PC-9 (cell line): ENCODE measurements at regions not wholly inside any gene's neighbourhood (a gene's known extent, or its start where the extent isn't known, plus 50 kb on each side); places are given as distances from the start of the nearest gene placed in this dataset.

Experiments used
- BruUV-seq: library from RNA; stranded (reverse); fragments of 400-500 nt; replicated peaks from 2 replicates; lab custom pipeline; 2021; lab: Mats Ljungman, UMichigan
- CTCF ChIA-PET: fragments of 300-600 bp; sonication (Branson Sonifier 250); formaldehyde crosslinking; loops from one replicate; lab custom pipeline; 2022; ENCODE audit warnings: antibody characterized with exemption; lab: Charles Lee
- POLR2A ChIA-PET: fragments of 300-600 bp; sonication (Branson Sonifier 250); formaldehyde crosslinking; loops from one replicate; lab custom pipeline; 2022; ENCODE audit warnings: antibody characterized with exemption; ENCODE audit not compliant: unreplicated experiment; lab: Charles Lee
- DNase-seq, 2 experiments: peaks; one replicate each; pipeline versions ENCODE4 v3.0.0 to v3.0.0-alpha.2; 2015 to 2022; ENCODE audit warnings: mixed read lengths in 1 of 2
- H2AFZ ChIP-seq: fragments of 200-600 bp; sonication (generic); 2 replicates; pipeline ENCODE4 v1.8.1; 2017; ENCODE audit warnings: antibody characterized with exemption
- H3F3A ChIP-seq: fragments of 200-600 bp; sonication (generic); 2 replicates; pipeline ENCODE4 v1.8.1; 2017; ENCODE audit warnings: antibody characterized with exemption, mild to moderate bottlenecking, low read depth; ENCODE audit not compliant: insufficient read depth
- H3K27ac ChIP-seq: fragments of 200-600 bp; sonication (generic); 2 replicates; pipeline ENCODE4 v1.6.1; 2016; ENCODE audit warnings: mixed run types
- H3K27me3 ChIP-seq: fragments of 200-600 bp; sonication (generic); 2 replicates; pipeline ENCODE4 v1.6.1; 2016; ENCODE audit warnings: low read depth, mixed run types; ENCODE audit not compliant: insufficient read depth
- H3K36me3 ChIP-seq: fragments of 200-600 bp; sonication (generic); 2 replicates; pipeline ENCODE4 v1.6.1; 2016; ENCODE audit warnings: low read depth, mixed run types
- H3K4me1 ChIP-seq: fragments of 200-600 bp; sonication (generic); replicated peaks from 2 replicates; pipeline ENCODE4 v1.6.1; 2016; ENCODE audit warnings: mixed run types; ENCODE audit not compliant: insufficient read depth
- H3K4me2 ChIP-seq: fragments of 200-600 bp; sonication (generic); 2 replicates; pipeline ENCODE4 v1.6.1; 2017; ENCODE audit warnings: mixed run types
- H3K4me3 ChIP-seq: fragments of 200-600 bp; sonication (generic); 2 replicates; pipeline ENCODE4 v1.6.1; 2016; ENCODE audit warnings: mixed run types
- H3K79me2 ChIP-seq: fragments of 200-600 bp; sonication (generic); 2 replicates; pipeline ENCODE4 v1.6.1; 2017; ENCODE audit warnings: low read depth, mixed run types
- H3K9me2 ChIP-seq: fragments of 200-600 bp; sonication (generic); 2 replicates; pipeline ENCODE4 v1.8.1; 2017; ENCODE audit warnings: mild to moderate bottlenecking; ENCODE audit not compliant: insufficient read depth
- H3K9me3 ChIP-seq: fragments of 200-600 bp; sonication (generic); 2 replicates; pipeline ENCODE4 v1.8.1; 2016; ENCODE audit warnings: low read depth; ENCODE audit not compliant: insufficient read depth
- H4K20me1 ChIP-seq: fragments of 200-600 bp; sonication (generic); 2 replicates; pipeline ENCODE4 v1.8.1; 2017; ENCODE audit not compliant: insufficient read depth
- CTCF ChIP-seq: fragments of 200-600 bp; sonication (generic); conservative IDR thresholded peaks from 2 replicates; pipeline ENCODE4 v1.6.1; 2017; ENCODE audit warnings: mixed run types, antibody characterized with exemption, mild to moderate bottlenecking, moderate library complexity
- EZH2 ChIP-seq: fragments of 200-600 bp; sonication (generic); IDR thresholded peaks from 2 replicates; pipeline ENCODE4 v1.8.0; 2017; ENCODE audit warnings: antibody characterized with exemption, low read depth
- intact Hi-C: fragments of 100-400 bp; cut with micrococcal nuclease; formaldehyde crosslinking; loops from one replicate; pipeline ENCODE4 v1.10.0; 2022; ENCODE audit not compliant: unreplicated experiment

GRCh38 chr6:27582928-27583725, 110.2 kb upstream of the ZNF184 start:
- H3K36me3 ChIP-seq = no peaks in the 10 kb centered on the region
- no peak for TF ChIP-seq EZH2
- no peak for TF ChIP-seq CTCF
- H3K79me2 ChIP-seq = no peaks in the 10 kb centered on the region
- H3K27me3 ChIP-seq = no peaks in the 10 kb centered on the region
- intact Hi-C loops = loop anchor here (2.0 kb wide), 1 partner anchor 34 kb away; no protein-coding TSS in a partner anchor
- H2AFZ ChIP-seq = 0 out of 2 replicates have a peak overlapping the region, but pooled peaks have one; percentile 28
- CTCF ChIA-PET = no interaction called here
- no TSS peak for BruUV-seq
- POLR2A ChIA-PET = no interaction called here
- DNase-seq = peak; percentile 52 to 73
- no peak overlapping the region for H3K27ac ChIP-seq
- H3F3A ChIP-seq = no peaks in the 10 kb centered on the region; the same call in 1 of the 2 replicates
- peaks cover 11% of the 10 kb centered on the region for H3K4me1 ChIP-seq
- no peaks in the 10 kb centered on the region for H4K20me1 ChIP-seq
- H3K9me3 ChIP-seq = no peaks in the 10 kb centered on the region
- peak overlapping the region; percentile 75 for H3K4me2 ChIP-seq
- no peaks in the 10 kb centered on the region for H3K9me2 ChIP-seq
- peak overlapping the region; percentile 54 for H3K4me3 ChIP-seq

GRCh38 chr6:27579973-27580372, 107.1 kb upstream of the ZNF184 start:
- Histone ChIP-seq H3K4me3 (no peak overlapping the region), H3K27ac (no peak overlapping the region), H3K27me3 (no peaks in the 10 kb centered on the region), H4K20me1 (no peaks in the 10 kb centered on the region), H3K36me3 (no peaks in the 10 kb centered on the region), H3K4me1 (peaks cover 11% of the 10 kb centered on the region), H3K9me2 (no peaks in the 10 kb centered on the region), H3F3A (no peaks in the 10 kb centered on the region; the same call in 1 of the 2 replicates), H3K79me2 (no peaks in the 10 kb centered on the region), H3K9me3 (no peaks in the 10 kb centered on the region), H2AFZ (no peak overlapping the region), H3K4me2 (no peak overlapping the region)
- DNase-seq = no peak
- intact Hi-C loops = no loop called here
- TF ChIP-seq CTCF (no peak), EZH2 (no peak)
- ChIA-PET POLR2A (no interaction called here), CTCF (no interaction called here)
- BruUV-seq = no TSS peak

- DNase-seq = no peak
- no peaks in the 10 kb centered on the region for H3K9me3 ChIP-seq
- no peaks in the 10 kb centered on the region for H3K9me2 ChIP-seq
- H2AFZ ChIP-seq = no peak overlapping the region
- no peak overlapping the region for H3K4me3 ChIP-seq
- no peak overlapping the region for H3K4me2 ChIP-seq
- ChIA-PET POLR2A (interaction anchor here (0.6 kb wide), 1 partner anchor 54 kb away, joined by 7 read pairs; no protein-coding TSS in a partner anchor), CTCF (no interaction called here)
- no peaks in the 10 kb centered on the region for H3K27me3 ChIP-seq
- no peaks in the 10 kb centered on the region for H3K36me3 ChIP-seq
- no TSS peak for BruUV-seq
- H3K27ac ChIP-seq = no peak overlapping the region
- H4K20me1 ChIP-seq = no peaks in the 10 kb centered on the region
- no peaks in the 10 kb centered on the region for H3F3A ChIP-seq
- TF ChIP-seq EZH2 = no peak
- no peak for TF ChIP-seq CTCF
- intact Hi-C loops = no loop called here
- no peaks in the 10 kb centered on the region for H3K79me2 ChIP-seq
- H3K4me1 ChIP-seq = no peaks in the 10 kb centered on the region
Observed at GRCh38 chr6:27577922-27578321, 105.0 kb upstream of the ZNF184 start.
